ENCODE measurements at regions not wholly inside any gene's neighbourhood (a gene's known extent, or its start where the extent isn't known, plus 50 kb on each side); places are given as distances from the start of the nearest gene placed in this dataset.

- DNase-seq, result no peak
Observed at GRCh38 chr4:43351970-43352806, 459.7 kb downstream of the GRXCR1 start.

- no peak for DNase-seq
Observed at GRCh38 chr4:43352859-43353258, 460.3 kb downstream of the GRXCR1 start.

GRCh38 chr4:43353552-43353951, 461.0 kb downstream of the GRXCR1 start:
- no peak for DNase-seq

- no peak for DNase-seq
Observed at GRCh38 chr4:43356786-43357185, 464.3 kb downstream of the GRXCR1 start.

GRCh38 chr4:43357252-43357974, 464.9 kb downstream of the GRXCR1 start:
- DNase-seq, result no peak

GRCh38 chr4:43360296-43360695, 467.8 kb downstream of the GRXCR1 start:
- DNase-seq, result no peak

GRCh38 chr4:43362875-43363636, 470.5 kb downstream of the GRXCR1 start:
- DNase-seq, result no peak

- no peak for DNase-seq
Observed at GRCh38 chr4:43369036-43369594, 476.6 kb downstream of the GRXCR1 start.

- no peak for DNase-seq
Observed at GRCh38 chr4:43373201-43373600, 480.7 kb downstream of the GRXCR1 start.

- DNase-seq, result no peak
Observed at GRCh38 chr4:43374216-43374751, 481.8 kb downstream of the GRXCR1 start.

- DNase-seq, result no peak
Observed at GRCh38 chr4:43379016-43379415, 486.5 kb downstream of the GRXCR1 start.

- DNase-seq, result no peak
Observed at GRCh38 chr4:43380093-43380492, 487.6 kb downstream of the GRXCR1 start.

- no peak for DNase-seq
Observed at GRCh38 chr4:43391069-43391468, 498.6 kb downstream of the GRXCR1 start.

GRCh38 chr4:43394976-43395375, 502.5 kb downstream of the GRXCR1 start:
- DNase-seq, result no peak

- no peak for DNase-seq
Observed at GRCh38 chr4:43399726-43400125, 507.2 kb downstream of the GRXCR1 start.

- no peak for DNase-seq
Observed at GRCh38 chr4:43402393-43402792, 509.9 kb downstream of the GRXCR1 start.

- no peak for DNase-seq
Observed at GRCh38 chr4:43410636-43411035, 518.1 kb downstream of the GRXCR1 start.

GRCh38 chr4:43411226-43411625, 518.7 kb downstream of the GRXCR1 start:
- DNase-seq, result no peak

- DNase-seq, result no peak
Observed at GRCh38 chr4:43423276-43423675, 530.8 kb downstream of the GRXCR1 start.

- no peak for DNase-seq
Observed at GRCh38 chr4:43425206-43425605, 532.7 kb downstream of the GRXCR1 start.

GRCh38 chr4:43435291-43435690, 542.8 kb downstream of the GRXCR1 start:
- DNase-seq, result no peak

GRCh38 chr4:43452948-43453347, 560.4 kb downstream of the GRXCR1 start:
- no peak for DNase-seq

- no peak for DNase-seq
Observed at GRCh38 chr4:43456383-43456782, 563.9 kb downstream of the GRXCR1 start.

Data from inflammatory macrophage treated with lipopolysaccharide for 4 hours (primary cell).